HepG2 (cell line): ENCODE measurements at regions not wholly inside any gene's neighbourhood (a gene's known extent, or its start where the extent isn't known, plus 50 kb on each side); places are given as distances from the start of the nearest gene placed in this dataset.

Source experiments
- BRCA1 ChIP-seq: sonication (generic); formaldehyde crosslinking; IDR thresholded peaks from 2 replicates; pipeline ENCODE4 v1.4.0; 2020; ENCODE audit warnings: missing genetic modification reagents
- CREB1 ChIP-seq, 2 experiments: fragments of 450-650 bp in 1 of 2; IDR thresholded peaks; 2 replicates each; pipeline ENCODE4 v1.6.1; 2016 to 2017; ENCODE audit warnings: control low read depth in 1 of 2, mild to moderate bottlenecking in 1 of 2, missing compliant biosample characterization in 1 of 2, missing genetic modification characterization in 1 of 2
- DR1 ChIP-seq: sonication (generic); formaldehyde crosslinking; IDR thresholded peaks from 2 replicates; pipeline ENCODE4 v1.8.0; 2021; ENCODE audit warnings: mild to moderate bottlenecking, missing genetic modification reagents, inconsistent platforms
- GZF1 ChIP-seq: sonication (generic); formaldehyde crosslinking; IDR thresholded peaks from 2 replicates; pipeline ENCODE4 v1.5.1; 2020; ENCODE audit warnings: mild to moderate bottlenecking, missing genetic modification reagents
- RNF2 ChIP-seq: fragments of 450-650 bp; conservative IDR thresholded peaks from 2 replicates; pipeline ENCODE4 v1.6.1; 2016; ENCODE audit warnings: low read depth
- ZNF256 ChIP-seq: sonication (generic); formaldehyde crosslinking; conservative IDR thresholded peaks from 2 replicates; pipeline ENCODE4 v1.4.0; 2020; ENCODE audit warnings: missing genetic modification reagents
- ZNF501 ChIP-seq: sonication (generic); formaldehyde crosslinking; IDR thresholded peaks from 2 replicates; pipeline ENCODE4 v1.5.1; 2020; ENCODE audit warnings: mild to moderate bottlenecking, moderate library complexity, missing genetic modification reagents
- ZNF550 ChIP-seq: sonication (generic); formaldehyde crosslinking; IDR thresholded peaks from 2 replicates; pipeline ENCODE4 v1.4.0; 2020; ENCODE audit warnings: mild to moderate bottlenecking, missing genetic modification reagents, borderline replicate concordance
- ZNF746 ChIP-seq: sonication (generic); formaldehyde crosslinking; IDR thresholded peaks from 2 replicates; pipeline ENCODE4 v1.8.0; 2022; ENCODE audit warnings: mild to moderate bottlenecking, missing genetic modification reagents

DNA sequence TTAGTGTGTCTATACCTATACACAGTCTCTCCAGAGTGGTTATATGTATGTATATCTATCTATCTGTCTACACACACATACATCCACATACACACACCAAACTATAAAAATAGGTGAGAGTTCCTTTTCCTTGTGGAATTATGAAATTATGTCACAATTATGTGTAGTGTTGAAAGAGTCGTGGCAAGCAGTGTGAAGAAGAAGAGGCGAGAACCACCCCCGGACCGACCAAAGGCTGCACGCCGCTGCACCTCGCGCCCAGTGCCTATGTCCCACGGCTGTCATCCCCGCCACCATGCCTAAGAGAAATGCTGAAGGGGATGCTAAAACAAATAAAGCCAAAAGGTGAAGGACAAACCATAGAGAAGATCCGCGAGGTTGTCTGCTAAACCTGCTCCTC is 95.0 kb upstream of the RAP2B start:
- TF ChIP-seq DR1 (CRISPR knock-in tag) (no peak), BRCA1 (CRISPR knock-in tag) (no peak), ZNF550 (no peak), ZNF256 (CRISPR knock-in tag) (no peak), ZNF746 (CRISPR knock-in tag) (no peak), RNF2 (no peak), CREB1 (IDR thresholded peaks at IDR 0.05) (no peak), CREB1 (CRISPR knock-in tag; IDR thresholded peaks at IDR 0.05) (no peak), GZF1 (CRISPR knock-in tag) (no peak), ZNF501 (CRISPR knock-in tag) (no peak)
